ENCODE measurements at regions not wholly inside any gene's neighbourhood (a gene's known extent, or its start where the extent isn't known, plus 50 kb on each side); places are given as distances from the start of the nearest gene placed in this dataset.

DNA sequence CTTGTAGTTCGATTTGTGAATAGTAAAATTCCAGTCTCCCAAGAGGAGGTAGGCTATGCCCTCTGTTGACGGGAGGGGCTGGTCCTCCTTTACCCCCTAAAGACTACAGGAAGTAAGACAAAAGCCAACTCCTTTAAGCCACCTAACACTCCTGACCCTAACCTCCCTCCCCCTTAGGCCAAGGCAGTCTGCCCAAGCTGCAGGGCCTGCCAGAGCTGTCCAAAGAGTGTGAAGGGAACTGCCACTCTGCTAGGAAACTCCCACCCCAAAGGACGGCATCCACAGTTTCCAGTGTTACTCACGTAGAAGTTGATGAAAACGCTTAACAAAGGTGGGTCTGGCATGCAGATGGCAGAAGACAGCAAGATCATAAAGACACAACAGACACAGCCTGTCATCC, 803.2 kb downstream of the PLA2G4A start:
- TF ChIP-seq, protein P1, sequence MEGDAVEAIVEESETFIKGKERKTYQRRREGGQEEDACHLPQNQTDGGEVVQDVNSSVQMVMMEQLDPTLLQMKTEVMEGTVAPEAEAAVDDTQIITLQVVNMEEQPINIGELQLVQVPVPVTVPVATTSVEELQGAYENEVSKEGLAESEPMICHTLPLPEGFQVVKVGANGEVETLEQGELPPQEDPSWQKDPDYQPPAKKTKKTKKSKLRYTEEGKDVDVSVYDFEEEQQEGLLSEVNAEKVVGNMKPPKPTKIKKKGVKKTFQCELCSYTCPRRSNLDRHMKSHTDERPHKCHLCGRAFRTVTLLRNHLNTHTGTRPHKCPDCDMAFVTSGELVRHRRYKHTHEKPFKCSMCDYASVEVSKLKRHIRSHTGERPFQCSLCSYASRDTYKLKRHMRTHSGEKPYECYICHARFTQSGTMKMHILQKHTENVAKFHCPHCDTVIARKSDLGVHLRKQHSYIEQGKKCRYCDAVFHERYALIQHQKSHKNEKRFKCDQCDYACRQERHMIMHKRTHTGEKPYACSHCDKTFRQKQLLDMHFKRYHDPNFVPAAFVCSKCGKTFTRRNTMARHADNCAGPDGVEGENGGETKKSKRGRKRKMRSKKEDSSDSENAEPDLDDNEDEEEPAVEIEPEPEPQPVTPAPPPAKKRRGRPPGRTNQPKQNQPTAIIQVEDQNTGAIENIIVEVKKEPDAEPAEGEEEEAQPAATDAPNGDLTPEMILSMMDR (IDR thresholded peaks at IDR 0.05): no peak
- TF ChIP-seq POLR2A (IDR thresholded peaks at IDR 0.05): no peak
